GM23338 (cell line): ENCODE measurements at regions not wholly inside any gene's neighbourhood (a gene's known extent, or its start where the extent isn't known, plus 50 kb on each side); places are given as distances from the start of the nearest gene placed in this dataset.

Experiments
- POLR2AphosphoS5 ChIP-seq: IDR thresholded peaks from 2 replicates; pipeline ENCODE4 v1.6.1; 2016; ENCODE audit warnings: antibody characterized with exemption, low read depth
- TF ChIP-seq, protein P1 (sequence below), 2 experiments: fragments of 200-600 bp in 1 of 2; sonication (generic) in 1 of 2; conservative IDR thresholded peaks; 2 replicates each; pipeline versions ENCODE4 v1.5.1 to v1.6.1; 2016 to 2017; ENCODE audit warnings: antibody characterized with exemption in 2 of 2, low read depth in 2 of 2, mild to moderate bottlenecking in 2 of 2, moderate library complexity in 1 of 2

DNA sequence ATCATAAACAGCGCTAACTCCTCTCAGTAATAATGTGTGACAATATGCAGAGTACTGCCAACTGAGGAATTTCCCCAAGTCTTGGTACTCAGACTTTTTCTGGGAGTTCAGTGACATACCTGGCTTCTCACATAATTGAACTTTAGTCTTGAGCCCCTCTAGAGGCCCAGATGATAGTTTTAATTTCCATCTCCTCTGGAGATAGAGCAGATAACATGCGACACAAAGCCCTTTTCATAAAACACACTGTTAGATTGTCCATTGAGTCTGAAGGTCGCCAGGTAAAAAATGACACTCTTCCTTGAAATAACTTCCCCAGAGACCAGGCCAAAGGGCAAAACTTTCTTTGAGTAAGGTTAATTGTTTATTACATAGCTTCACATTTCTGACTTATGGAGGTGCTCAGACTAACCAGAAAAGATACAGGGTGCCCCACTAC lies 476.0 kb downstream of the RASEF start:
- TF ChIP-seq POLR2AphosphoS5, result no peak
- TF ChIP-seq, protein P1, sequence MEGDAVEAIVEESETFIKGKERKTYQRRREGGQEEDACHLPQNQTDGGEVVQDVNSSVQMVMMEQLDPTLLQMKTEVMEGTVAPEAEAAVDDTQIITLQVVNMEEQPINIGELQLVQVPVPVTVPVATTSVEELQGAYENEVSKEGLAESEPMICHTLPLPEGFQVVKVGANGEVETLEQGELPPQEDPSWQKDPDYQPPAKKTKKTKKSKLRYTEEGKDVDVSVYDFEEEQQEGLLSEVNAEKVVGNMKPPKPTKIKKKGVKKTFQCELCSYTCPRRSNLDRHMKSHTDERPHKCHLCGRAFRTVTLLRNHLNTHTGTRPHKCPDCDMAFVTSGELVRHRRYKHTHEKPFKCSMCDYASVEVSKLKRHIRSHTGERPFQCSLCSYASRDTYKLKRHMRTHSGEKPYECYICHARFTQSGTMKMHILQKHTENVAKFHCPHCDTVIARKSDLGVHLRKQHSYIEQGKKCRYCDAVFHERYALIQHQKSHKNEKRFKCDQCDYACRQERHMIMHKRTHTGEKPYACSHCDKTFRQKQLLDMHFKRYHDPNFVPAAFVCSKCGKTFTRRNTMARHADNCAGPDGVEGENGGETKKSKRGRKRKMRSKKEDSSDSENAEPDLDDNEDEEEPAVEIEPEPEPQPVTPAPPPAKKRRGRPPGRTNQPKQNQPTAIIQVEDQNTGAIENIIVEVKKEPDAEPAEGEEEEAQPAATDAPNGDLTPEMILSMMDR (conservative IDR thresholded peaks at IDR 0.05; ENCODE audit: low read depth in 2 of 2), result no peak
